Esophagus squamous epithelium (tissue), 5 donors: ENCODE measurements at regions not wholly inside any gene's neighbourhood (a gene's known extent, or its start where the extent isn't known, plus 50 kb on each side); places are given as distances from the start of the nearest gene placed in this dataset.

Experiments
- DNase-seq: peaks from one replicate; lab custom pipeline; 2025; lab: John Stamatoyannopoulos, UW
- H3K27ac ChIP-seq, 4 donors: fragments of 200-600 bp; sonication (generic); one replicate each; pipeline ENCODE4 v1.5.1; 2016 to 2019; ENCODE audit warnings: mild to moderate bottlenecking in 1 of 4
- H3K27me3 ChIP-seq, 4 donors: fragments of 200-600 bp; sonication (generic); 1 replicate in 3 of 4; 2 replicates in 1 of 4; pipeline versions ENCODE4 v1.5.1 to v1.6.0; 2017 to 2021; ENCODE audit warnings: antibody characterized with exemption in 1 of 4
- H3K36me3 ChIP-seq, 3 donors: fragments of 200-600 bp; sonication (generic); one replicate each; pipeline ENCODE4 v1.5.1; 2016 to 2019
- H3K4me1 ChIP-seq, 3 donors: fragments of 200-600 bp; sonication (generic); one replicate each; pipeline ENCODE4 v1.5.1; 2017 to 2019
- H3K4me3 ChIP-seq, 4 donors: fragments of 200-600 bp; sonication (generic); 1 replicate in 3 of 4; 2 replicates in 1 of 4; pipeline ENCODE4 v1.5.1; 2016 to 2019; ENCODE audit warnings: mild to moderate bottlenecking in 2 of 4, moderate library complexity in 1 of 4
- H3K9me3 ChIP-seq, 3 donors: fragments of 200-600 bp; sonication (generic); one replicate each; pipeline ENCODE4 v1.5.1; 2016 to 2019
- CTCF ChIP-seq, 6 experiments: fragments of 450-650 bp in 4 of 6; fragments of 200-600 bp in 2 of 6; sonication (generic) in 2 of 6; IDR thresholded peaks; one replicate each; pipeline ENCODE4 v1.5.1; 2016 to 2019; ENCODE audit warnings: antibody characterized with exemption in 6 of 6, mild to moderate bottlenecking in 4 of 6, moderate library complexity in 4 of 6
- POLR2A ChIP-seq, 4 donors: fragments of 450-650 bp; IDR thresholded peaks; one replicate each; pipeline ENCODE4 v1.6.1; 2017; ENCODE audit warnings: antibody characterized with exemption in 4 of 4, mild to moderate bottlenecking in 4 of 4, moderate library complexity in 3 of 4
- WGBS, 2 donors: methylation state at CpG; one replicate each; pipeline ENCODE4 v1.1.5; 2018; 5-methylcytosine and 5-hydroxymethylcytosine counted together
- intact Hi-C: fragments of 100-400 bp; cut with DNase I; formaldehyde crosslinking; loops from one replicate; pipeline ENCODE4 v1.15.0; 2022
- donor health status: DM: yes; HTN: yes; CAD: no.

- Histone ChIP-seq H3K4me3 (no peak overlapping the region), H3K36me3 (no peaks in the 10 kb centered on the region), H3K4me1 (no peaks in the 10 kb centered on the region), H3K9me3 (no peaks in the 10 kb centered on the region), H3K27ac (no peak overlapping the region), H3K27me3 (no peaks in the 10 kb centered on the region)
- WGBS, 2 donors = 85 to 92% methylated on average over 2 of the region's 2 CpGs
- TF ChIP-seq POLR2A (IDR thresholded peaks at IDR 0.05) (no peak), CTCF (IDR thresholded peaks at IDR 0.05) (no peak)
- DNase-seq = no peak
- intact Hi-C loops = no loop called here
These were observed 493.1 kb downstream of the NOVA1 start for GRCh38 chr14:26104717-26105116.

- intact Hi-C loops = no loop called here
- no peaks in the 10 kb centered on the region for H3K9me3 ChIP-seq
- H3K27ac ChIP-seq = no peak overlapping the region
- TF ChIP-seq CTCF (IDR thresholded peaks at IDR 0.05) (no peak), POLR2A (IDR thresholded peaks at IDR 0.05) (no peak)
- DNase-seq = no peak
- H3K4me3 ChIP-seq = no peak overlapping the region
- WGBS, 2 donors = 63 to 73% methylated on average over 4 of the region's 4 CpGs
- no peaks in the 10 kb centered on the region for H3K36me3 ChIP-seq
- H3K27me3 ChIP-seq = no peaks in the 10 kb centered on the region
- H3K4me1 ChIP-seq = no peaks in the 10 kb centered on the region
These were observed 500.0 kb downstream of the NOVA1 start for GRCh38 chr14:26097852-26098251.

GRCh38 chr14:26088275-26088674 lies 509.6 kb downstream of the NOVA1 start:
- H3K4me3 ChIP-seq = no peak overlapping the region
- intact Hi-C loops = no loop called here
- H3K27me3 ChIP-seq = no peaks in the 10 kb centered on the region
- H3K9me3 ChIP-seq = no peaks in the 10 kb centered on the region
- no peak for DNase-seq
- no peak overlapping the region for H3K27ac ChIP-seq
- no peaks in the 10 kb centered on the region for H3K36me3 ChIP-seq
- H3K4me1 ChIP-seq = no peaks in the 10 kb centered on the region
- 16 to 36% methylated on average over 2 of the region's 2 CpGs for whole genome bisulfite sequencing, 2 donors
- TF ChIP-seq POLR2A (IDR thresholded peaks at IDR 0.05) = no peak

- Histone ChIP-seq H3K27me3 (no peaks in the 10 kb centered on the region), H3K36me3 (no peaks in the 10 kb centered on the region), H3K4me1 (no peaks in the 10 kb centered on the region), H3K9me3 (no peaks in the 10 kb centered on the region), H3K27ac (no peak overlapping the region), H3K4me3 (no peak overlapping the region)
- intact Hi-C loops = no loop called here
- DNase-seq = no peak
- 79 to 80% methylated on average over 10 of the region's 10 CpGs for WGBS, 2 donors
- TF ChIP-seq CTCF (IDR thresholded peaks at IDR 0.05) (no peak), POLR2A (IDR thresholded peaks at IDR 0.05) (no peak)
These were observed 516.8 kb downstream of the NOVA1 start for GRCh38 chr14:26081043-26081442.

GRCh38 chr14:26078561-26078960 lies 519.3 kb downstream of the NOVA1 start:
- intact Hi-C loops = no loop called here
- no peaks in the 10 kb centered on the region for H3K9me3 ChIP-seq
- DNase-seq = no peak

More at GRCh38 chr14:26078561-26078960, 519.3 kb downstream of the NOVA1 start:
- 47 to 75% methylated on average over 2 of the region's 2 CpGs for WGBS, 2 donors
- Histone ChIP-seq H3K4me1 (no peaks in the 10 kb centered on the region), H3K27me3 (no peaks in the 10 kb centered on the region), H3K36me3 (no peaks in the 10 kb centered on the region), H3K4me3 (no peak overlapping the region), H3K27ac (no peak overlapping the region)
- TF ChIP-seq POLR2A (IDR thresholded peaks at IDR 0.05) (no peak), CTCF (IDR thresholded peaks at IDR 0.05) (no peak)
